Activated CD4-positive, alpha-beta T cell treated with anti-CD3 and anti-CD28 coated beads, Interleukin-2, Interleukin-6, amounts not matched to agents 100 ng/mL and 50 ng/mL, durations not matched to agents 16 hours and 8 hours (primary cell): ENCODE measurements at regions not wholly inside any gene's neighbourhood (a gene's known extent, or its start where the extent isn't known, plus 50 kb on each side); places are given as distances from the start of the nearest gene placed in this dataset.
"Not testable (repeated sequence)": the region's sequence is repeated elsewhere in the genome, so short reads cannot be mapped to it uniquely, and the experiment has no call there.

ENCODE experiments used
- DNase-seq: peaks from one replicate; pipeline ENCODE4 v3.0.0-alpha.2; 2020

DNA sequence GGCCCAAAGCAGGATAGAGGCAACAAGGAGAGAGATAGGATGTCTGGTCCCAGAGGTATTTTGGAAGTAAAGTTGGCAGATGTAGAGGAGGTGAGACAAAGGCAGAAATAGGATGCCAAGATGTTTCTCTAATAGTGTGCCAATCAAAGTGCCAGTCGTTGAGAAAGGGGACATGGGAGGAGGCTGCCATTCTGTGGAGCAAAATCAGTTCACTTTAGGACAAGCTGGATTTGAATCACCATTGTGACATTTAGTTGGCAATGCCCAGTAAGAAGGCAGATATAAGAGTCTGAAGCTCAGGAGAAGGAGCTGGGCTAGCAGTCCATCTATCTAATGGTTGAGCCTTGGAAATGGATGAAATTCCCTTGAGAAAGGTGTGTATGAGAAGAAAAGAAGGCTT lies 53.8 kb downstream of the ADRB2 start:
- no peak for DNase-seq

DNA sequence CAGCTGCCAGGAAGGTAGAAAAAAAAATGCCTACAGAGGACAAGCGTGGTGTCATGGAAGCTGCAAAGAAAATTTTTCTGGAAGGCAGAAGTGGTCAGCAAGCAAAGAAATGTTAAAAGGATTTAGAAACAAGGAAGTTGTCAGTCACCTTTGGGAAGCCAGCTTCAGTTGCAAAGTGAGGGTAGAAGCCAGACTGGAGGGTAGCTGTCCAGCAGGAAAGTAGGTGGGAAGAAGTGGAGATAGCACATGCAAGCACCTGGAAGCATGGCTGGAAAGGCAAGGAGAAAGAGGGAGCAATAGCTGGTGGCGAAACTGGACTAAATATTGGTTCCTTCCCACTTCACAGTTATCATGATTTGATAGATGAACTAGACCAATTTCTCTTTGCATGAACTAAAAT lies 54.3 kb downstream of the ADRB2 start:
- no peak for DNase-seq

DNA sequence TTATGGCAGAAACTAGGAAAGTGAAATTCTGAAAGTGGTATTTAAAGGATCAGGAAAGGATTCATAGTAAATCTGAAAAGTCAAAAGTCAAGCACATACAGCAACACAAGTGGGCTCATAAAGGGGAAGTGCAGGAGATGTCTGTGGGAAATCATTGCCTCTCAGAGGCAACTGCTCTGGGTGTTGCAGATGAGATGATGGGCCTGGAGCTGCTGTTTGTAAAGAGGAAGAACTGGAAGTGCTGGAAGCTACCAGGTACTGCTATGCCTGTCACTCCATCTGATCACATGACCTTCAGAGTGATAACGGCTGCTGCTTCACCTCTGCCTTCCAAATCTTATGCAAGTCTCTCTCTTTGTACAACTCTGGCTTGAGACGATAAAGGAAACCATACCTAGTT lies 55.9 kb downstream of the ADRB2 start:
- DNase-seq: no peak

DNA sequence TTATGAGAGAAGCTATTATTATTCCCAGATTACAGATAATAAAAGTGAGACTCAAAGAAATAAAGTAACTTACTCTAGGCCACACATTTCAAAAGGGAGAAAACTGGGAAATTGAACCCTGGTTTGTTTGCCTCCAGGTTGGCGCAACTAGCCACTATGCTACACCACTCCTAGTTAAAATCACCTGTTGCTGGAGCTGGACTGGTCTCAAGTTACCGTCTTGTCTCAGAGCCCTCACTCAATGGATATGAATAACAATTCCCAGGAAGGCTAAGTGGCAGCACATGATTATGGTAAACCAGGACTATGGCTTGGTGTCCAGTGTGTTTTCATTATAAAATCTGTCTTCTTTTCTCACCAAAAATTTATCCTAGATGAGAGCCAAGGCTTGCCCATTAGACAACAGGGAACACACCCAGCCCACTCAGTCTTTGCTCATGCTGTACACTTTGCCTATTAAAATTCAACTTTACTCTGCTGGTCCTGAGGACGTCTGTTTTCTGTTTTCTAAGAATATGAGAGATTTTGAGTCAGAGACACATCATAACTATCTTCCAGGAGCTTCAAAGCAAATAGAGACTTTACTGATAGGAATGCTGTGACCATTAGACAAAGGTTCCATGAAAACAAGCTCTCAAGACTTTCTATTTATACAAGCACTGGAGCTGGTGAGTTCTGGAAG lies 58.1 kb downstream of the ADRB2 start:
- no peak for DNase-seq

DNA sequence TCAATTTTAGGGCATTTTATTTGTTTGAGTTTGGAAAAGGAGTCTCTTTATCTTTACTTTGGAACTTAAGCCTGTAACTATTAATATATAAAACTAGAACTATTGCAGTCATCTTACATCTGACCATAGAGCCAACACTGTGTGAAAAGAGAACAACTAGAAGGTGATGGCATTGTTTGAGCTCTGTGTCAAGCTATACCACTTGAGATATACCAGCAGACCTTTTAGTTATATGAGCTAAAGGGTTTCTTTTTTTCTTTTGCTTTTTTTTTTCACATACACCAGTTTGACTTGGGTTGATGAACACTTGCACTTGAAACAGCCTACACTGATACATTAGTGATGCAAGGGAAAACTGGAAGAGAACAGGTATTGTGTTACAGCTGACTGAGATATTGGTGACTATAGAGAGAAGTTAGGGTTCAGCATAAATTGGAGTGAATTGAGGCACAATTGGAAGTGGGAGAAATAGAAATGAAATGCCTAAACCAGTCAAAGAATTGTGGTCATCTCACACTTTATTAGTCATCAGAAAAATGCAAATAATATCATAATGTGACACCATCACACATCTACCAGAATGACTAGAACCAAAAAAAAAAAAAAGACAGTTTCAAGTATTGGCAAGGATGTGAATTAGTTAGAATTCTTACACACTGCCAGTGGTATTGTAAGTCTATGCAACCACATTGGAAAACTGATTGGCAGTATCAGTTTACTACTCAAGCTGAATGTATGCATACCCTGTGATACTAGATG lies 60.9 kb downstream of the ADRB2 start:
- DNase-seq: peak; percentile 2

DNA sequence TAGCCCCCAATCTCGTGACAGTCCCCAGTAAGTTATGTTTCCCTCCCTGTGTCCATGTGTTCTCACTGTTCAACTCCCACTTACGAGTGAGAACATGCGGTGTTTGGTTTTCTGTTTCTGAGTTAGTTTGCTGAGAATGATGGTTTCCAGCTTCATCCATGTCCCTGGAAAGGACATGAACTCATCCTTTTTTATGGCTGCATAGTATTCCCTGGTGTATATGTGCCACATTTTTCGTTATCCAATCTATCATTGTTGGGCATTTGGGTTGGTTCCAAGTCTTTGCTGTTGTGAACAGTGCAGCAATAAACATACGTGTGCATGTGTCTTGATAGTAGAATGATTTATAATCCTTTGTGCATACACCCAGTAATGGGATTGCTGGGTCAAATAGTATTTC lies 63.5 kb downstream of the ADRB2 start:
- DNase-seq: not testable (repeated sequence)

DNA sequence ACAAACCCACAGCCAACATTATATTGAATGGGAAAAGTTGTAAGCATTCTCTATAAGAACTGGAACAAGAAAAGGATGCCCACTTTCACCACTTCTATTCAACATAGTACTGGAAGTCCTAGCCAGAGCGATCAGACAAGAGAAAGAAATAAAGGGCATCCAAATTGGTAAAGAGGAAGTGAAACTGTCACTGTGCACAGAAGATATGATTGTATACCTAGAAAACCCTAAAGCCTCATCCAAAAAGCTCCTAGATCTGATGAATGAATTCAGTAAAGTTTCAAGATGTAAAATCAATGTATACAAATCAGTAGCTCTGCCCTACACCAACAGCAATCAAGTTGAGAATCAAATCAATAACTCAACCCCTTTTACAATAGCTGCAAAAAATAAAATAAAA lies 69.0 kb downstream of the ADRB2 start:
- DNase-seq: not testable (repeated sequence)

DNA sequence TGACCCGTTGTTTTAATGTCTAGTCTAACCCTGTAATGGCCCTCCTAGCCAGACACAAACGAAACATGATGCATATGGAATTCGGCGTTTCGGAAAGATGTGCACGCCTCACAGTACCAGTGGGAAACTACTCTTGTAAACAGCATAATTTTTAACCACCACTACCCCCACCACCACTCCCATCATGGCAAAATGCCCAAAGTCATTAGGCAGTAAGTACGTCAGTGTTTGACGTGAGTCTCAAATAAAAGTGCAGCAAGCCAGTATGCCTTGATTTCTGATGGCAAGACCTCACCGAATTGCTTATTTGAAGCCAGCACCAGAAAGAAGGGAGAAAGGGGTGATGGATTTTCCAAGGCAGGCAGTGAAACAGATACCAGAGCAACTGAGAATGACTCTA lies 71.4 kb downstream of the ADRB2 start:
- DNase-seq: no peak

DNA sequence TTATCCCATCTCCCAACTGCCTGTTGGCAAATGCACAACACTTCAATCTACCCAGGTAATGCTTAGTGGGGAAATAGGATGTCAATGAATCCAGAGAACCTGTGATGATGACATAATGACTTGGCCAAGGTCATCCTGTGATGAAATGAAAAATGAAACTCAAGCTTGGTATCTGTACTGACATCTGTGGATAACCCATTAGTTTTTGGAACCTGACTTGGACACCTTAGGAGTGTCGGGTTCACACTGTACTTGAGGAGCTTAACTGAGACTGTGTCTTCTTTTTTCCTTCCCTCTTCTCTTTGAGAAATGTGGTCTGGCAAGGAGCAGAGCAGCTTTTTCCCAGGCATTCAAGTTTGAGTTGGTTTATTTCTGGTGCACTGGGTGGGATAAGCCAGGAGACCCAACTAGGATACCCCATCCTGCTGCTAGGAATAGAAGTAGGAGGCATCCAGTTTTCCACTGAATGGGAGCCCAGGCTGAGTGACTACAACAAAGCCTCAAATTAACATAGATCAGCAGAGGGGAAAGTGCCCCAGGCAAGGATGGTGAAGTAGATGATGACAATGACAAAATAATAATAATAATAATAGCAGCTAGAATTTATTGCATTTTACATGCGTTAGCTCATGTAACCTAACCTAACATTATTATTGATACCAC lies 72.1 kb downstream of the ADRB2 start:
- DNase-seq: no peak

DNA sequence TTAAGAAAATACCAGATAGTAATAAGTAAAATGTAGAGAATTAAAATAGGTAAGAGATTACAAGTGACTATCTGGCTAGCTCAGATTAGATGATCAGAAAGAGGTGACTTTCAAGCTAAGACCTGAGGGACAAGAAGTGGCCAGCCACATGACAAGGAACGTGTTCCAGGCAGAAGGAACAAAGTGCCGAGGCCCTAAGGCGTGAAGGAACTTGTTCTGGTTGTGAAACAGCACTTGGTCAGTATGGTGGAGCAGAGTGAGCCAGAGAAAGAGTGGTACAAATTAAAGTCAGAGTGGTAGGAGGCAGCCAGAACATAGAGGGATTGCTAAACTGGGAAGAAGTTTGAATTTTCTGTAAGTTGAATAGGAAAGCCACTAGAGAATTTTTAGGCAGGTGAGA lies 73.6 kb downstream of the ADRB2 start:
- DNase-seq: no peak

DNA sequence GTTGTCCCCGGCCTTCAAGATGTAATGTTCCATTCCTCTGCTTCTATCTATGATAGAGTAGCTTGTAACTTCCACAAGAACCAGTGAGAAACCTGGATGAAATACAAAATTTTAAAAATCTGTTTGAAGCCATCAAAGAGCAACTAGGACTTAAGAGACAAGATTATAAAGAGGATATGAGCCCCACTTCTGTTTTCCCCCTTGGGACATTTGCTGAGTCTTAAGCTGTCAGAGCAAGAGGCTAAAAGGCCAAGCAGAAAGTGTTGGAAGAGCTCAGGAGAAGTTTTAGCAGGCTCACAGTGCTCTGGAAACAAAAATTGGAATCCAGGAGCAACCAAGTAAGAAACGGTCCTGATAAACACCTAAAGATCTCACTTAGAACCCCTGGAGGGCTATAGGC lies 76.1 kb downstream of the ADRB2 start:
- DNase-seq: no peak

DNA sequence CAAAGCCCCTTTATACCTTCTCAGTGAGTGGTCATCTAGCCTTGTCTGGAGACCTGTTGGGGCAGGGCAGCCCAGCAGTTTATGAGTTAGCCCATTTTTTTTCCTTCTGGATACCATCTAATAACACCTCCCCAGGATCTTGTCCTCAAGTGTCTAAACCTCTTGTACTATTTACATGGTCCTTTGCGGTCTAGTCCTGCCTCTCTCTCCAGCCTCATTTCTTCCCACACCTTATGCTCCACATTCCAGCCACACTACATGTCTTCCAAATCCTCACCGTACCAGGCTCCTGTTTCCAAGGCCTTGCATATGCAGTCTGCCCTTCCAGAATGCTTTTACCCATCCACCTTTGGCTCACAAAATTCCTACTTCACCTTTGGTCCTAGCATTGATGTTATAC lies 77.2 kb downstream of the ADRB2 start:
- DNase-seq: no peak

DNA sequence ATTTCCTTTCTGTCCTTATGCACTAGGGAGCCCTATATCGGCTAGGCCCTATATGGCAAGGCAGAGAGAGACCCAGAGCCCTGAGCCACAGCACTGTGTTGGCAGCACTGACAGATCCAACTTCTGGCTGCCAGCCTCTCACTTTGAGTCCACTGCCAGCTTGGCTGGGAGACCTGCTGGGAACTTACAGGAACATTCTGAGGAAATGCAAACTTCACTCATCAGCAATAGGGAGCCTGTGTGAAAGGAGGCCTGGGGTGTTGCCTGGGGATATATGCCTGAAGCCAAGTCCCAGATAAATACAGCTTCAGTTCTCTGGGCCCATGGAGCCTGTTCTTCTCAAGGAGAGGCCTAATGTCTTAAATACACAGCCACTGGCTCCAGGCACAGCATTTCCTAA lies 78.0 kb downstream of the ADRB2 start:
- no peak for DNase-seq

DNA sequence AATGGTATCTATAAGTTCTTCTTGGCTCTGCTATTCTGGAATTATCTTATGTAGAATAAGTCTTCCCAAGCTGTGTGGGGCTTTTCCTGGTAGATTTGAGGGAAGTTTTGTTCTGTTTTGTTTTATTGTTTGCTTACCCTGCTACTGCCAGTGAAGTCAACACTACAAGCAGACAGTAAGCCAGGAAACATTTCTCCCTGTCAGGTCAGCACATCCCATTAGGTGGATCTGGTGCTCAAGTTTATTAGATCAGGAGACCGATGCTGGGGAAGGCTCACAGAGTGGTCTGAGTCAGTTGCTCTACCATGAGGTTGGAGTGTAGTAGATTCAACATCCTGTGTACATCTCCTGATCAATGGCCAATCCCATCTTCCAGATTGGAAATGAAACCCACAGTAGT lies 79.1 kb downstream of the ADRB2 start:
- no peak for DNase-seq

DNA sequence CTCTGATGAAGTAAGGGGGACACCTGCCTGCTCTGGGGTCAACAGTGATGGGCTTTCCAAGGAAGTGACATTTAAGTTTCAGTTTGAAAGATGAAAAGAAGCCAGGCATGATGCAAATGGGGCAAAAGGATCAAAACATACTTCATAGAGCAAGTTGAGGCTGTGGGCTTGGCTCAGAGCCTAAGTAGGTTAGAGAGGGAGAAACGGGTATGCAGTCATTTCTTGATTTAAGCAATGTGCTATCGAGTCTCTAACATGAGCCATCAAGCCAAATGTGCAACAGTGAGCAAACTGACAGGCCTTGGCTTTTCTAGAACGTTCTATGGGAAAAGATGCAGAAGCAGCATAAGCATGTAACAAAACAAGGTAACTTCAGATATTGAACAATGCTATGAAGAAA lies 80.6 kb downstream of the ADRB2 start:
- DNase-seq: no peak

DNA sequence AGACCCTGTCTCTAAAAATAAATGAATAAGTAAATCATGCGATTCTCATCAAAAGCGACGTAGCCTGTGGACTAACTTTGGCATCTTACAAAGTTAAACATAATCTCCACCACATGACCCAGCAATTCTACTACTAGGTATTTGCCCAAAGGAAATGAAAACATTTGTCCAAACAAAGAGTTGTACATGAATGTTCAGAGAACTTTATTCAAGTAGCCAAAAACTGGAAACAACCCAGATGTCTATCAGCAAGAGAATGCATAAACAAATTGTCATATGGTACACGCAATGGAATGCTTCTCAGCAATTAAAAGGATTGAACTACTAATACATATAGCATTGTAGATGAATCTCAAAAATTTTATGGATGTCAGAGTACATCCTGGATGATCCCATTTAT lies 82.6 kb downstream of the ADRB2 start:
- DNase-seq: no peak

DNA sequence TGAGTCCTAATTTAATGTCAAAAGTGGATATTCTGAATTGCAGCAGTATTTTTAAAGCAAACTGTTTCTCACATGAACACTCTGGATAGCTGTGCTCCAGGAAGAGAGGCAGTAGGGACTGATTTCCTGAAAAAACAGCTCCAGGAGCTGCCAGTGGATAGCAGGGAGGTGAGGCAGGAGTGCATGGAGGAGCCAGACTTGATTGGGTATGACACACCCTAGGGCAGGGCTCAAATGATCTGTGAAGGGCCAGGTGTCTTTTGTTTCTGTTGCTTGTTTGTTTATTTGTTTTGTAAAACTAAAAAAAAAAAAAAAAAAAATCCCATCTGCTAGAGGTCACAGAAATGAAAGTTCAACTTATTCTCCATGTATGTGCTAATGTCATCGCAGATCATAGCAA lies 83.4 kb downstream of the ADRB2 start:
- no peak for DNase-seq

DNA sequence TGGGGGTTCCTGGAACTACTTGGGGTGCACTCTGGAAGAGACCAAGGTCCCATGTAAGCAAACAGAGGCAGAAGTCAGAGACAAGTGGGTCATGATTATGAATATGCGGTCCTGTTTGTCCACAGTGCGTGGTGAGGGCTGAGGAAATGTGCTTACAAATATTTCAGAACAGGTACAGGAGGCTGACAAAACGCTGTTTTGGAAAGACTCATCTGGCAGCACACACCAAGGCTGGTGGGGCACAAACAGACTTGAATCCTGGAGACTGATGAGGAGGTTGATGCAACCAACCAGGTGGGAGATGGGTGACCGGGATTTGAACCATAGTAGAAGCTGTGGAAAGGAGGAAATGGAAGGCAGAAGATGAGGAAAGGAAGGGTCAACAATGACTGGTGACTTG lies 83.8 kb downstream of the ADRB2 start:
- no peak for DNase-seq

DNA sequence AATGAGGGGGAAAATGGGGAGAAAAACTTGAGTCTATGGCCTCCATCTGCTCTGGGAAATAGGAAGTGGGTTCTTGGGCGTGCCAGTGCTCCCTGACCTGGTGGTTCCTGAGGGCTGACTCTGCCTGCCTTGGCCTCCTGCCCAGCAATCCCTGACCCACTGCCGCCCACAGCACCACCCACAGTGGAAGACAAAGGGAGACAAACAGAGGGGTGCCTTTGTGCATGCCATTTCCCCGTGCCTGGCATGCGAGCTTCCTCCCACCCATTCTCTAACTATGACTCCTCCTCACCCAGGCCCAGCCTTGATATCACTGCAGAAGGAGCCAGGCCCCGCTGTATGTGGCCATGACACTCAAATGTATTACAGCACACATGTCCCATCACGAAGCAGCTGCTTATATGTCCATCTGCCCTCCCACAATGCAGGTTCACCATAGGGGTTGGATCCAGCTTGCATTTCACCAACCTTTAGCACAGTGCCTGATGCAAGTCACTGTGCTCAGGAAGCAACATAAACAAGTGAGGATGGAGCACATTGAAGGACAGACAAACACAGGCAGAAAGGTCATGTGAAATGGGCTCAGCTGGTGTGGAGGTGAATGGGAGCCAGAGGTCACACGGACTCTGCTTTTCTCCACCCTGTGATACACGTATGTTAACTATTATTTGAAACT lies 84.4 kb downstream of the ADRB2 start:
- no peak for DNase-seq

DNA sequence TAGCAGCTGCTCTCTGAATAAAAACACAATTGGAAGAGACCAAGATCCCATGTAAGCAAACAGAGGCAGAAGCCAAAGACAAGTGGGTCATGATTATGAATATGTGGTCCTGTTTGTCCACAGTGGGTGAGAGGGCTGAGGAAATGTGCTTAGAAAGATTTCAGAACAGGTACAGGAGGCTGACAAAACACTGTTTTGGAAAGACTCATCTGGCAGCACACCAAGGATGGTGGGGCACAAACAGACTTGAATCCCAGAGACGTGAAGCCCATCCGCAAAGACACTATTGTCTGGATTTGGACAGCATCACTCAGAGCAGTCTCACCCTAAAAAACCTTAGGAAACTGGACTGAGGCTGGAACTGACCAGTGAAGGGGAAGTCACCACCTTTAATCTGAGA lies 85.0 kb downstream of the ADRB2 start:
- no peak for DNase-seq

DNA sequence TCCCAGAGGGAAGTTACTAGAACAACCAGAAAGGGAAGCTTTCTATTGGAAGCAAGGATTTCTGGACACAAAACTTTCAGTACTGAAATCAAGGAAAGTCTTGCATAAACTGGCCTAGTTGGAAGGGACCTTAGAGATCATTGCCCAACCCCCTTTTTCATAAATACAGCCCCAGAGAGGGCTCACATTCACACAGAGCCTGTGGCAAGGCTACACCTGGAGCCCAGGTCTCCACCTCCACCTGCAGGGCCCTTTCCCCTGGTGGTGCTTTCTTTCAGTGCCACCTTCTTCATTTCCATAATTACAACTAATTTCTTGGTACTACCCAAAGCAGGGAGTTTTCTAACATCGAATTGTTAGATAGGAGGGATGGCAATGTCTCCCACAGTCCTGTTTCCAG lies 85.7 kb downstream of the ADRB2 start:
- DNase-seq: no peak

DNA sequence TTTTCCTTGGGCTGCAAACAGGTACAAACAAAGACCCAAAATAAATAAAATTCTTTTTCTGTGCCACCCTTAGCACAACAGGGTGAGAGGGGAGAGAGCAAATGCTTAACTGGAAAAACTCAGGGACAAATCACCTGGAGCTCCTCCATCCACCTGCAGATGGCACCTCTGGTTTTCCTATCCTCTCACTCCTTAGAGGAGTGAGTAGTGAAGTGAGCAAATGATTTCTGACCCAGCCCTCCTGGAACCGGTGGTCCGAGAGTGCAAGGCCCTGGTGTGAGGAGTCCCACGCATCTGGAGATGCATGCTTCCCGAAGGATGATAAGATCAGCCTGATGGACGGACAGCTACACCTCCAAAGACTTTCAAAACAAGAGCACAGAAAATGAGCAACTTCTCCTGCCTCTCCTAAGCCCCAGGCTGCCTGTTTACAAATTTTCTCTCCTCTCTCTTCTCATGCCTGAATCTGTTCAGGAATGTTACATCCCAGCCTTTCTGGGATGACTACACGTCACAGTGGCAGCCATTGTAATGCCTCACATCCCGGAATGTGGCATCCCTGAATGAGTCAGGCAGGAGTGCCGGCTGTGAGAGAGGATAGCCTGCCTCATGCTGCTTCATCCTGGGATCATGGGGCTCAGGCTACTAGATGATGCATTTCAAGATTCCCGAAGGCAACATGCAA lies 86.4 kb downstream of the ADRB2 start:
- DNase-seq: no peak

DNA sequence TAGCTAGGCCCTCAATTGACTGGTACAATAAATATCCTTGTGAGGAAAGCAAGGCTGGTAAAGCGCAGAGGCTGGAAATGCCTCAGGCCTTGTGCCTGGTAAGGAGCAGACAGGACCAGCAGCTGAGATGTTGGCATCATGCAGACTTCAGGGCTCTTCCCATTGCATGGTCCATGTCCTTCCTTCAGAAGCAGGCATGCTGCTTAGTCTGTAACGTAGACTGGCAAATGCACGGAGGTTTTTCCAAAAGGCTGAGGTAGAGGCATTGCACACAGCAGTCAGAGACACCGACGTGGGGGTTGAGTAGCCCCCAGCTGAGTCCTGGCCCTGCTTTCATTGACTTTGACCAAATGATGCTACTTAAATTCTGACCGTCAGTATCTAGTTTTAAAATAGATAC lies 87.1 kb downstream of the ADRB2 start:
- no peak for DNase-seq
